ENCODE measurements at regions not wholly inside any gene's neighbourhood (a gene's known extent, or its start where the extent isn't known, plus 50 kb on each side); places are given as distances from the start of the nearest gene placed in this dataset.
"Not testable (repeated sequence)": the region's sequence is repeated elsewhere in the genome, so short reads cannot be mapped to it uniquely, and the experiment has no call there.

GRCh38 chr1:232441036-232441411, 188.9 kb downstream of the SIPA1L2 start:
- no peak for DNase-seq

- no peak for DNase-seq
Measured at GRCh38 chr1:232440325-232441035, 189.5 kb downstream of the SIPA1L2 start.

DNA sequence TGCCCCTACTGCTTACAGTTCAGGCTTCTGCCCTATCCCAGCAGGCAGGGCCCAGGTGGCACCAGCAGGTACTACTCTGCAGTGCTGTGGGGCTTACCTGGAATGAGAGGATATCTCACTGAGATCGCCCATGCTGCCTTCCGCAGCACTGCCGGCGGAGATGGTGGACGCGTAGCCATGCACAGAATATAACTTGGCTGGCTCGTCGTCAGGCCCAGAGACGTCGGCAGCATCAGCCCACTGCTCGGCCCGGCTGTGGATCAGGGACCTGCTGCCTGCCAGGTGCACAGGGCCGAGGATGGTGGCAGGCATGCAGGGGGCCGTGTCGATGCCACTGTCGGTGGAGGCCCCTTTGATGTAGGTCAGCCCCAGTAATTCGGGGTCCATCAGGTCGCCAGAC, 190.9 kb downstream of the SIPA1L2 start:
- DNase-seq, result no peak

- peak; percentile 59 for DNase-seq
Measured at GRCh38 chr1:232438476-232438875, 191.5 kb downstream of the SIPA1L2 start.

GRCh38 chr1:232437510-232437909, 192.4 kb downstream of the SIPA1L2 start:
- no peak for DNase-seq

DNA sequence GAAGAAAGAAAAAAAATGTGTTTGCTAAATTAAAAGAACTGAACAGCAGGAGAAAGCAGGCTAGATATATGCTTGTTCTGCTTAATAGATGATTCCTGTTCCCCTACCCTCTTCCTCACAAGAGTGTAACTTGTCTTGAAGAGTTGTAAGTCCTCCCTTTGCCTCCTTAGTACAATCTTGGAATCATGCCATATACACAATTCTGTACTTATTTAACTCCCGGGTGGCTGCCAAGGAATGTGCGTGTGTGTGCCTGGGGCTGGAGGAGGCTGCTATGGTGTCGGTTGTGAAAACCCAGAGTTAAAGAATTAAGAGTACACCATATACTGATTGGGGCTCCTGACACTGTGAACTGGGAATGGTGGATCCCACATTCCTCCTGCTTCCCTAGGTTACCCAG, 194.2 kb downstream of the SIPA1L2 start:
- DNase-seq, result peak; percentile 61

DNA sequence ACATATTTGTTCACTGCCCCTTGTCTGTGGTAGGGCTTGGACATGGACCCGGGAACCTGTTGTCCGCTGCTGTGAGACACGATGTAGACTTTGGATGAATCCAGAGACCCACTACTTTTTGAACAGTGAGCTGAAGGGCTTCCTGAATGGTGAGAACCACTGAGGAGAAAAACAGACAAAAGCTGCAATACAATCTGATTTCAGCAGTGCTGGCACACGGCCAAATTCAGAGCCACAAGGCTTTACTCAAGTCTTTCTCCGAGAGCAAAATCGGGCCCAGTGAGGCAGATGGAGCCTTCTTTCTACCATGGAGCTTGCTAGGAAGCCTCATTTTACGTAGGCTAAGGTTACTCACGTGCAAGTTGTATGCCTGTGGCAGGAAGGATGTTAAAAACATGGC, 197.6 kb downstream of the SIPA1L2 start:
- peak; percentile 74 for DNase-seq

- no peak for DNase-seq
Measured at GRCh38 chr1:232431748-232432147, 198.2 kb downstream of the SIPA1L2 start.

DNA sequence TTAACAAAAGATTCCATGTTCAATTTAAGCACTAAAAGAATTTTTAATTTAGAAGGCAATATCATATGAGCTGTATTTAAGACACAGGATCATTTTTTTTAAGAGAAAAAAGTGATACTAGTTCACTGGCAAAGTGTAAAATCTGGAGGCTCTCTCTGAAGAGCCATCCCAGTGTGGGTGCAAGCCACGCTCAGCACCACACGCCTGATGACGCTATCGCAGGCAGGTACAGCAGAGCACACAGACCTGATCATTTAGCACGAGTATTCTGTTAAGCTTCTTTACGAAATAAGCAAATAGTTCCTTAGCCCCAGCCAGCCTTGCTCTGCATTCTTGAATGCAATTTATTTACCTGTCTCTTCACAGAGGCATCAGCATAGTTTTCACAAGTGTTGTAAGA, 198.6 kb downstream of the SIPA1L2 start:
- no peak for DNase-seq

GRCh38 chr1:232430467-232430866, 199.5 kb downstream of the SIPA1L2 start:
- DNase-seq, result no peak

DNA sequence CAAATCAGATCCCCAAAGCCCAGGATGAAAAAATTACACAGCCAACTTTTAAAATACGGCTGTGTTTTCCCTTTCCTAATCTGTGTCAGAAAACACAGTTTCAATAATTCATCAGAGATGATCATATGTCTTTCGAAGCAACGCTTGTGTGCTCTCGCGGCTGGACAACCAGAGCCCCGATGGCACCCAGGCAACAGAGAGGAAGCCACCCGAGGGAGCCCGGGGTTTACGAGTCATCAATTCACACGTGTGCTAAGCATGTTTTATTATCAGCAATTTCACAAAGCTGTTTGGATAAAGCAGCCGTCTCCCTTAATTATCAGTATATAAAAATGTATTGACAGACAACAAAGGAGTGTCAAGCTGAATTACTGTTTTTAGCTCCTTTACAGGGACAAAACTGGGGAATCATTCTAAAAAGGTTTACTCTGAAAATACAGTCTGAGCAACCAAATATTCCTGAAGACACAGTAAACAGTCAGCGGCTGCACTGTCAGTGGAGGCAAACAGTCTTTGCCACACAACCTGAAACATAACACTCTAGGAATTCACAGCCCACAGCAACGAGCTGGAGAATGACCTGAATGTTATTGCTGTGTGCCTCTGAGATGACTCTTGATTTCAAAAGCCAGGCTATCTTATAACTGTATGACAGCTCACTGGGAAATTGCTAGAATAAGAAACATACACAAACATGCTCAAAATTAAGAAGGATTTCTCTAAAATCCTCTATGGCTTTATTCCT, 201.0 kb downstream of the SIPA1L2 start:
- DNase-seq, result peak; percentile 55

- DNase-seq, result peak; percentile 63
Measured at GRCh38 chr1:232428036-232428645, 201.8 kb downstream of the SIPA1L2 start.

- no peak for DNase-seq
Measured at GRCh38 chr1:232426801-232427200, 203.1 kb downstream of the SIPA1L2 start.

DNA sequence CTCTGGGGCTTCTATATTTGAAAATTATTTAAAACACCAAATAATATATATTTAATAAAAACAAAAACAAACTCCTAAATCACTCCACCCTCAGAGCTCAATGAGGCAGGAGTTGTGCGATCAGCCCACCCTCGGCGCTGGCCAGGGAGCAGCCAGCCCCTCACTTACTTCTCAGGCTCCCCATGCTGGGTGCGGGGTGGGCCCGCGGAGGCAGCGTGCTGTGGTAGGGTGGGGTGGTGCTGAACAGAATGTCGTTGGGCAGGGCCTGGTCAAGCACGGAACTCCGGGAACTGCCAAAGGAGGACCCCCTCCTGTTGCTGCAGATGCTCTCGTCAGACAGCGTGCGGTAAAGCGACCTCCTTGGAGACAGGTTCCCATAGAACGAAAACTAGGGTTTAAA, 204.5 kb downstream of the SIPA1L2 start:
- DNase-seq, result no peak

DNA sequence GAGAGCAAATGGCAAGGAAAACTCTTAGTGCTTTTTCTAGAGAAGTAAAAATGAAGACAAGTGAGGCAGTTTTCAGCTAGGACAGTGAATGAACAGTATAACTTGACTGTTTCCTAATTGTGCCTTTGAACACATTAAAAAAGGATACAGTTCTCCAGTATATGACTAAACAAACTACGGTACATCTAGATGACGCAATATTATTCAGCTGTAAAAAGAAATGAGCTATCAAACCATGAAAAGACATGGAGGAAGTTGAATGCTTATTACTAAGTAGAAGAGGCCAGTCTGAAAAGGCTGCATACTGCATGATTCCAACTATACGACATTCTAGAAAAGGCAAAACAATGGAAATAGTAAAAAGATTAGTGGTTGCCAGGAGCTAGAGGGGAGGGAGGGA, 206.3 kb downstream of the SIPA1L2 start:
- no peak for DNase-seq

- DNase-seq, result no peak
Measured at GRCh38 chr1:232422898-232423297, 207.0 kb downstream of the SIPA1L2 start.

DNA sequence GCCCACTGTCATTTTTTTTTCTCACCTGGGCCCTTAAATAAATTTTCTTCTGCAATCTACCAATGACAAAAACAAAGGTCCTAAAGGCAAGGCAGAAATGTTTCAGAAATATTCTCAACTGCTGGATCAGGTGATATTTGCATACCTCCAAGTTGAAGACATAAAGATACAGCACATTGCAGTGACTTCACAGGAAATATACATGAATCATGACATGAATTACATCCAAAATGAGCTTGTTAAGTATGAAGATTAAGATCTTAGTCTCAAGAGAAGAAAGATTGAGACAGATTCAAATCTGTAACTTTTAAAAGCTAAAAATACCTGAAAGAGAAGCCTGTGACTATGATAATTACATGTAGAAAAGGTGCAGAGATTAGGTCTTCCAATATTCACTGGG, 207.8 kb downstream of the SIPA1L2 start:
- no peak for DNase-seq

- DNase-seq, result no peak
Measured at GRCh38 chr1:232421143-232421796, 208.7 kb downstream of the SIPA1L2 start.

DNA sequence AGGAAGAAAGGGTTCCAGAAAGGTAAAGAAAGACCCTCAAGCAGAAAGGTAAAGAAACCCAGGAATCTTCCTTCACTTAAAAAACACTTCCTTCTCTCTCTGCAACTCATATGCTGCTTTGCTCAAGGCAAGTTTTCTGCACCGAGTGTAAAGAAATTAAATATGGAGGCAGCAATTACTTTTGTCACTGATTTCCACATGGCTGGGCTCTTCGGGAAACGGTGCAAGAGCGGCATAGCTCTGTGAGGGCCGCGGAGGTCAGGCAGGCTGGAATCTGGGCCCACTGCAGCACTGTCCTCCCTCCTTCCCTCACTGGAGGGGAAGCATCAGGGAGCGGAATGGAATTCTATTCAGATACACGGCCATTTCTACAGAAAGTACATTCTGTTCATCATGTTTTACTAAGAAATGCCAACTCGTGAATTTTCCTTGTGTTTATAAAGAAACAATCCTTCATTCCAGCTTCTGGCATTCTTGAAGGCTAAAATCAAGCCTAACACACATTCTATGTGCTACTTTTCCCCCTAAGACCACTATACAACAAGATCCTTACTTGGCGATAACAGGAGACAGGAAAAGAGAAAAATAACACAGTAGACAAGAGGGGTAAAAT, 212.2 kb downstream of the SIPA1L2 start:
- DNase-seq, result peak; percentile 67

DNA sequence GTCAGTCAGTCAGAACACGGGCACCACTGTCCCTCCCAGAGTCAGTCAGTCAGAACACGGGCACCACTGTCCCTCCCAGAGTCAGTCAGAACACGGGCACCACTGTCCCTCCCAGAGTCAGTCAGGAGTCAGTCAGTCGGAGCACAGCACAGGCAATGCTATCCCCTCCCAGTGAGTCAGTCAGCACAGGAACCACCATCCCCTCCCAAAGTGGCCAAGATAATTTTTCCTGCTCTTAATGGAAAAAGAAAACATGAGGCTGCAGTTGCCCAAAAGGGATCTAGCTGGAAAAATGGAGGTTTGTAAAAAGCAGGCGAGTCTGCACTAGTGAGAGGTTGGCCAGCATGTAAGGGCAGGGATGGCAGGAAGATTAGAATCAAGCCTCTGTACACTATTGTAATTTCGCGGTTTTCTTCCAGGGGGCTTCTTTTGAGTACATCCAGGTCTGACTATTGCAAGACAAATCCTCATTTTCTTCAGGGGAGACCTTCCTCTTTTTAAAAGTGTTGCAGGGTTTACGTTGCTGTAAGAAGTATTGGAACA, 213.8 kb downstream of the SIPA1L2 start:
- DNase-seq, result no peak

GRCh38 chr1:232415481-232415880, 214.5 kb downstream of the SIPA1L2 start:
- DNase-seq, result not testable (repeated sequence)

DNA sequence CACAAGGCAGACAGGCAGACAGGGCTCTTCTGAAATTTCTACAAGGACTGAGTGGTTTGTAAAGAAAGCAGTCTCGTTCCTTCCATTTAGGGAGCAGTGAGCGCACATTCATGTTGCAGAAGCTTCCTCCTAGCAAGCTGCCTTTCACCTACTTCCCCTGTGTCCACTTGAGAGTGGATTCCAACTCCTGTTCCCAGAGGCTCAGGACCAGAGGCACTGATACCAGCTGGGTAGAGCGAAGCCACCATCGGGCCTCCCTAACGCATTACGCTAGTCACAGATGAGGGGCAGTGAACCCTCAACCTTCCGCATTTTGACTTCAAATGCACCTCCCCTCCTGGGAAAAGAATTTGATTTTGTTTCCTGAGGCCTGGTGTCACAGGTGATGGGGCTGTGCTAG, 215.8 kb downstream of the SIPA1L2 start:
- DNase-seq, result no peak

DNA sequence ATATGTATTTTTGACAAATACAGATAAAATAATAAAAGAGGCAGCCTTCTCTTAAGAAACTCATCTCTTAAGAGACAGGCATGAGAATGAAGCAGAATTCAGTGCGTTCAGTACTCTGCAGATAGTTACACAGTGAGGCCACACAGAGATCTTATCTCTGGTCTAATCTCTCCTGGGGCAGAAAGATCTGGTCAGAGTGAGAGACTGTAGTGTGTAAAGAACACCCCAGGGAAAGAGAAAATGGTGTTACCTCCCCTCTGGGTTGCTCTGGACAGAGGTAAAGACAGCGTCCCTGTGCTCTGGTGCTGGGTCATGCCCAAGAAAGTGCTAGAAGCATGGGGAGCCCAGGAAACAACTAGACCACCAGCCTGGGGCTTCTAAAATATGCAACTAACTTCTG, 216.3 kb downstream of the SIPA1L2 start:
- DNase-seq, result no peak

All from eye (tissue), 1 donor.